Neural crest cell (in vitro differentiated cells): ENCODE measurements at regions not wholly inside any gene's neighbourhood (a gene's known extent, or its start where the extent isn't known, plus 50 kb on each side); places are given as distances from the start of the nearest gene placed in this dataset.

Experiments used
- DNase-seq: peaks from one replicate; pipeline ENCODE4 v3.0.0; 2021; ENCODE audit warnings: low read depth, mixed read lengths, low spot score
- H3K27ac Mint-ChIP-seq: one replicate; pipeline ENCODE4 v1.8.0; 2021; ENCODE audit warnings: mild to moderate bottlenecking, mixed read lengths; ENCODE audit not compliant: unreplicated experiment
- H3K27me3 Mint-ChIP-seq: 2 replicates; pipeline ENCODE4 v1.8.0; 2021; ENCODE audit warnings: low read depth, mild to moderate bottlenecking, mixed read lengths
- H3K36me3 Mint-ChIP-seq: 2 replicates; pipeline ENCODE4 v1.8.0; 2021; ENCODE audit warnings: low read depth, mild to moderate bottlenecking, mixed read lengths
- H3K4me1 Mint-ChIP-seq: 2 replicates; pipeline ENCODE4 v1.8.0; 2021; ENCODE audit warnings: mixed read lengths
- H3K4me3 Mint-ChIP-seq: one replicate; pipeline ENCODE4 v1.8.0; 2021; ENCODE audit warnings: mild to moderate bottlenecking, mixed read lengths
- H3K9me3 Mint-ChIP-seq: 2 replicates; pipeline ENCODE4 v1.8.0; 2021; ENCODE audit warnings: mixed read lengths
- CTCF ChIP-seq: fragments of 200-600 bp; sonication (generic); conservative IDR thresholded peaks from 2 replicates; pipeline ENCODE4 v1.5.0; 2021; ENCODE audit warnings: antibody characterized with exemption, mild to moderate bottlenecking

DNA sequence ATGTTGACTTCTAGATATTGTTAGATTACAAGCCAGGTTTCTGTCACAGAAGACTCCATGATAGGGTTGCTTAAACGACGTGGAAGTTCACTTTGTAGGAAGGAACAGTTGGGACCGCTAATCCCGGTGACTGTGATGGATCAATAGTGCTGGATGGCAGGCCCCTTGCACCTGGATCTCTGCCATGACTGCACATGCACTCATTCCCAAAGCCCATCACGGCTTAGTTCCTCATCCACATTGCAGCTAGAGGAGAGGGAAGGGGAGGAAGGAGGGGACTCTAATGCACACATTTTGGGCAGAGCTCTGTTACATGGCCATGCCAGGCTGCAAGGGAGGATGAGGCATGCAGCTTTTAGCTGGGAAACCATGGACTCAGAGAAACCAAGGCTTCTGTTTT lies 773.7 kb upstream of the RAB6C start:
- Mint-ChIP-seq H3K9me3 (no peaks in the 10 kb centered on the region), H3K27ac (no peak overlapping the region)

GRCh38 chr2:129212299-129212958 lies 767.0 kb upstream of the RAB6C start:
- no peak overlapping the region for H3K27ac Mint-ChIP-seq
- H3K9me3 Mint-ChIP-seq: peaks cover 3% of the 10 kb centered on the region
- no peak for DNase-seq
- TF ChIP-seq CTCF: no peak
- H3K4me3 Mint-ChIP-seq: no peak overlapping the region
- peaks cover 4% of the 10 kb centered on the region for H3K4me1 Mint-ChIP-seq
- no peaks in the 10 kb centered on the region for H3K27me3 Mint-ChIP-seq
- no peaks in the 10 kb centered on the region for H3K36me3 Mint-ChIP-seq

More for the DNA sequence above, 773.7 kb upstream of the RAB6C start:
- TF ChIP-seq CTCF: no peak
- H3K4me3 Mint-ChIP-seq: no peak overlapping the region
- H3K36me3 Mint-ChIP-seq: no peaks in the 10 kb centered on the region
- no peak for DNase-seq
- no peaks in the 10 kb centered on the region for H3K4me1 Mint-ChIP-seq
- no peaks in the 10 kb centered on the region for H3K27me3 Mint-ChIP-seq

- Mint-ChIP-seq H3K36me3 (no peaks in the 10 kb centered on the region), H3K4me3 (no peak overlapping the region), H3K4me1 (no peaks in the 10 kb centered on the region), H3K9me3 (no peaks in the 10 kb centered on the region), H3K27me3 (peaks cover 6% of the 10 kb centered on the region), H3K27ac (no peak overlapping the region)
- TF ChIP-seq CTCF: no peak
- DNase-seq: no peak
Observed at GRCh38 chr2:129224022-129224421, 755.4 kb upstream of the RAB6C start.

DNA sequence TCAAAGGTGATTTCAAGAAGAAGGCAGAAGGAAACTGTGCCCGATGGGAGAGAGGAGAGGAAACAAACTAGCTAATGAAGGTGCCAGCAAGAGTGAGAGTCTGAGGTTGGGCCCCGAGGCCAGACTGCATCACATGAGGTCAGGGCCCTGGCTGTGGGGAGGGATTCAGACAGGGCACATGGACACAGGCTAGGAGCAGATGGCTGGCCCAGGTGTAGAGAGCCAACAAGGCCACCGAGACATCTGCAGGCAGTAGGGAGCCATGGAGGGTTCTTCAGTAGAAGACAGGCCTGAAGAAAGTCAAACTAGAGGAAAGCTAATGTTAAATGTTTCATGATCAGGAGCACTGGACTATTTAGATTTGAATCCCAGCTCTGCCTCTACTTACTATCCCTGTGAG lies 755.0 kb upstream of the RAB6C start:
- H3K36me3 Mint-ChIP-seq: no peaks in the 10 kb centered on the region
- H3K27ac Mint-ChIP-seq: no peak overlapping the region
- H3K4me3 Mint-ChIP-seq: no peak overlapping the region
- H3K4me1 Mint-ChIP-seq: no peaks in the 10 kb centered on the region
- H3K27me3 Mint-ChIP-seq: peaks cover 6% of the 10 kb centered on the region
- H3K9me3 Mint-ChIP-seq: no peaks in the 10 kb centered on the region
- no peak for DNase-seq
- no peak for TF ChIP-seq CTCF

DNA sequence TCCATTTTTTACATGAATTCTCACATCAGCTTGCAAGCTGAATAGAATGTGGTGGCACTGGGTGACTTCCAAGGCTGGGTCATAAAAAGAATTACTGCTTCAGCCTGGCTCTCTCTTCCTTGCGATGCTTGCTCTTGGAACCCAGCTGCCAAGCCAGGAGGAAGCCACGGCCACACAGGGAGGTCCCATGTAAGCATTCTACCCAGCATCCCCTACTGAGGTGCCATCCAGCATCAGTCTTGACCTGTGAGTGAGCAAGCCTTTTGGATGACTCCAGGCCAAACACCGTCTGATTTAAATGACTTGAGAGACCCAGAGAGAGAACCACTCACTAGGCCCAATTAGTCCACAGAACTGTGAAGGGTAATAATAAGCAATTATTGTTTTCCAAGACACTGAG lies 750.3 kb upstream of the RAB6C start:
- Mint-ChIP-seq H3K4me3 (no peak overlapping the region), H3K36me3 (no peaks in the 10 kb centered on the region), H3K27me3 (no peaks in the 10 kb centered on the region), H3K9me3 (no peaks in the 10 kb centered on the region), H3K27ac (no peak overlapping the region), H3K4me1 (no peaks in the 10 kb centered on the region)
- TF ChIP-seq CTCF: no peak
- DNase-seq: no peak
